ENCODE measurements at regions not wholly inside any gene's neighbourhood (a gene's known extent, or its start where the extent isn't known, plus 50 kb on each side); places are given as distances from the start of the nearest gene placed in this dataset.

- TF ChIP-seq CTCF (IDR thresholded peaks at IDR 0.05) (no peak), EZH2 (IDR thresholded peaks at IDR 0.05; ENCODE audit: borderline replicate concordance, insufficient read depth, low read depth, low read length, poor library complexity, severe bottlenecking) (no peak)
Measured at GRCh38 chr12:71041476-71041875, 116.3 kb downstream of the TSPAN8 start.
